ENCODE measurements at regions not wholly inside any gene's neighbourhood (a gene's known extent, or its start where the extent isn't known, plus 50 kb on each side); places are given as distances from the start of the nearest gene placed in this dataset.

- H3K27me3 ChIP-seq (ENCODE audit: control insufficient read depth in 2 of 2, insufficient read depth in 2 of 2, low read length in 2 of 2): no peaks in the 10 kb centered on the region
- no peaks in the 10 kb centered on the region for H3K79me2 ChIP-seq (ENCODE audit: control insufficient read depth, insufficient read depth, low read length)
- BruUV-seq (replicated peaks): no TSS peak
- in situ Hi-C loops (cut with MboI): no loop called here
- H3K4me3 ChIP-seq: no peak overlapping the region
- POLR2A ChIA-PET: no interaction called here
- no peak overlapping the region for H2AFZ ChIP-seq (ENCODE audit: low read depth, low read length)
- H3K36me3 ChIP-seq (ENCODE audit: control insufficient read depth, insufficient read depth, low read length): no peaks in the 10 kb centered on the region
- ATAC-seq (no peak), DNase-seq (ENCODE audit: extremely low read depth in 1 of 4, low spot score in 3 of 4) (no peak), FAIRE-seq (no peak)
- H4K20me1 ChIP-seq (replicated peaks; ENCODE audit: control insufficient read depth, insufficient read depth, low read length): no peaks in the 10 kb centered on the region
- H3K9ac ChIP-seq (ENCODE audit: insufficient read depth in 1 of 2, low read depth in 2 of 2, low read length in 2 of 2): no peak overlapping the region
- CTCF ChIA-PET (ENCODE audit: low intra/inter-chr PET ratio): no interaction called here
- WGBS (ENCODE audit: insufficient coverage, low coverage, missing lambda C conversion rate): 0% methylated on average over 1 of the region's 1 CpG
- H3K9me1 ChIP-seq (ENCODE audit: control insufficient read depth, insufficient read depth, low read length): no peaks in the 10 kb centered on the region
- intact Hi-C loops (cut with micrococcal nuclease): no loop called here
- TF ChIP-seq, protein P1, sequence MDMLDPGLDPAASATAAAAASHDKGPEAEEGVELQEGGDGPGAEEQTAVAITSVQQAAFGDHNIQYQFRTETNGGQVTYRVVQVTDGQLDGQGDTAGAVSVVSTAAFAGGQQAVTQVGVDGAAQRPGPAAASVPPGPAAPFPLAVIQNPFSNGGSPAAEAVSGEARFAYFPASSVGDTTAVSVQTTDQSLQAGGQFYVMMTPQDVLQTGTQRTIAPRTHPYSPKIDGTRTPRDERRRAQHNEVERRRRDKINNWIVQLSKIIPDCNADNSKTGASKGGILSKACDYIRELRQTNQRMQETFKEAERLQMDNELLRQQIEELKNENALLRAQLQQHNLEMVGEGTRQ (CRISPR knock-in tag; IDR thresholded peaks at IDR 0.05): no peak
- no peak for TF ChIP-seq ESRRA (IDR thresholded peaks at IDR 0.05; ENCODE audit: borderline replicate concordance, low read depth)
- no peak for TF ChIP-seq SMARCA4 (IDR thresholded peaks at IDR 0.05)
- TF ChIP-seq SRSF9 (IDR thresholded peaks at IDR 0.05; ENCODE audit: borderline replicate concordance, low read depth, low read length): no peak
- TF ChIP-seq SNRNP70 (optimal IDR thresholded peaks at IDR 0.05; ENCODE audit: low read depth, low read length): no peak
- TF ChIP-seq SREBF2 (CRISPR knock-in tag; IDR thresholded peaks at IDR 0.05): no peak
- no peak for TF ChIP-seq MCM7 (IDR thresholded peaks at IDR 0.05)
- no peak for TF ChIP-seq NR4A1 (CRISPR knock-in tag; IDR thresholded peaks at IDR 0.05)
- no peak for TF ChIP-seq NR4A1 (tag; IDR thresholded peaks at IDR 0.05)
- no peak for TF ChIP-seq CAMTA2 (CRISPR knock-in tag; conservative IDR thresholded peaks at IDR 0.05)
- no peak for TF ChIP-seq ERF (CRISPR knock-in tag; IDR thresholded peaks at IDR 0.05)
- no peak for TF ChIP-seq SNAPC5 (CRISPR knock-in tag; IDR thresholded peaks at IDR 0.05)
- TF ChIP-seq ZNF766 (CRISPR knock-in tag; conservative IDR thresholded peaks at IDR 0.05): no peak
- TF ChIP-seq RBFOX2 (IDR thresholded peaks at IDR 0.05; ENCODE audit: low read depth, low read length): no peak
- TF ChIP-seq, protein P2, sequence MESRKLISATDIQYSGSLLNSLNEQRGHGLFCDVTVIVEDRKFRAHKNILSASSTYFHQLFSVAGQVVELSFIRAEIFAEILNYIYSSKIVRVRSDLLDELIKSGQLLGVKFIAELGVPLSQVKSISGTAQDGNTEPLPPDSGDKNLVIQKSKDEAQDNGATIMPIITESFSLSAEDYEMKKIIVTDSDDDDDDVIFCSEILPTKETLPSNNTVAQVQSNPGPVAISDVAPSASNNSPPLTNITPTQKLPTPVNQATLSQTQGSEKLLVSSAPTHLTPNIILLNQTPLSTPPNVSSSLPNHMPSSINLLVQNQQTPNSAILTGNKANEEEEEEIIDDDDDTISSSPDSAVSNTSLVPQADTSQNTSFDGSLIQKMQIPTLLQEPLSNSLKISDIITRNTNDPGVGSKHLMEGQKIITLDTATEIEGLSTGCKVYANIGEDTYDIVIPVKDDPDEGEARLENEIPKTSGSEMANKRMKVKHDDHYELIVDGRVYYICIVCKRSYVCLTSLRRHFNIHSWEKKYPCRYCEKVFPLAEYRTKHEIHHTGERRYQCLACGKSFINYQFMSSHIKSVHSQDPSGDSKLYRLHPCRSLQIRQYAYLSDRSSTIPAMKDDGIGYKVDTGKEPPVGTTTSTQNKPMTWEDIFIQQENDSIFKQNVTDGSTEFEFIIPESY (CRISPR knock-in tag; IDR thresholded peaks at IDR 0.05): no peak
- no peak for TF ChIP-seq BCL6 (CRISPR knock-in tag; IDR thresholded peaks at IDR 0.05)
- H3K4me1 ChIP-seq (replicated peaks in 1 of 2; ENCODE audit: control insufficient read depth in 2 of 2, insufficient read depth in 2 of 2, low read length in 2 of 2): no peaks in the 10 kb centered on the region
- H3K9me3 ChIP-seq (replicated peaks; ENCODE audit: control insufficient read depth, insufficient read depth, low read depth, low read length): no peaks in the 10 kb centered on the region
- no peak overlapping the region for H3K27ac ChIP-seq (ENCODE audit: extremely low read depth, low read depth, low read length)
- no peak overlapping the region for H3K4me2 ChIP-seq (ENCODE audit: insufficient read depth, low read length)
These were observed 396.5 kb downstream of the DTHD1 start for GRCh38 chr4:36677874-36678273.
